Muscle layer of colon (tissue), 2 donors: ENCODE measurements at regions not wholly inside any gene's neighbourhood (a gene's known extent, or its start where the extent isn't known, plus 50 kb on each side); places are given as distances from the start of the nearest gene placed in this dataset.
A peak's percentile ranks its signal among the peaks of the same experiment; 100 is the strongest.
"Not testable (repeated sequence)": the region's sequence is repeated elsewhere in the genome, so short reads cannot be mapped to it uniquely, and the experiment has no call there.

Experiments used
- H3K27ac ChIP-seq: one replicate; pipeline ENCODE4 v1.7.0; 2013; ENCODE audit warnings: low read depth, mild to moderate bottlenecking, low read length, moderate library complexity
- H3K27me3 ChIP-seq, 2 donors: one replicate each; pipeline ENCODE4 v1.7.0; 2013; ENCODE audit warnings: low read length in 2 of 2, mild to moderate bottlenecking in 2 of 2; ENCODE audit not compliant: insufficient read depth in 2 of 2, control insufficient read depth in 1 of 2
- H3K36me3 ChIP-seq: one replicate; pipeline ENCODE4 v1.7.0; 2013; ENCODE audit warnings: mild to moderate bottlenecking, low read length; ENCODE audit not compliant: insufficient read depth
- H3K4me1 ChIP-seq: one replicate; pipeline ENCODE4 v1.7.0; 2013; ENCODE audit warnings: mild to moderate bottlenecking, low read length; ENCODE audit not compliant: insufficient read depth
- H3K4me3 ChIP-seq, 2 donors: one replicate each; pipeline ENCODE4 v1.7.0; 2013; ENCODE audit warnings: low read length in 2 of 2, low read depth in 1 of 2, mild to moderate bottlenecking in 1 of 2, moderate library complexity in 1 of 2
- H3K9ac ChIP-seq: one replicate; pipeline ENCODE4 v1.7.0; 2013; ENCODE audit warnings: low read length
- H3K9me3 ChIP-seq: one replicate; pipeline ENCODE4 v1.7.0; 2013; ENCODE audit warnings: mild to moderate bottlenecking, low read length
- donor health status: abdominal sarcoma.
- donor health status: Adenocarcinoma of cecum.

DNA sequence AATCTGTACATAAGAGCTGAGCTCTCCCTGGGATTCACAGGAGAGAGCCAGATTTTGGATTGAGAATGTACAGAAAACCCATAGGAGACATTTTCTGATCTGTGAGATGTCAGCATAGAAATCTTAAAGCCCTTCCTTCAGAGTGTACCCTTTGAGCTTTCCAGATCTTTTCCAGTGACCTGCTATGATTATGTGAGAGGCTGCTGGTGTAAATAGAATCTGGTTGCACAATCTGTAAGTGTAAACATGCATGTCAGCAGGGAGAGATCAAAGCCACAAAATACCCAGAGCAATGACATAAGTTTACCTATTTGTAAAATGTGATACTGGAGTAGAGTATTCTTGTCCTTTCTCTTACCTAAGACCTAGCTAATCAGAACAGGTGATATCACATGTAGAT, 471.9 kb downstream of the FOXD4L5 start:
- H3K4me1 ChIP-seq, H3K27me3 ChIP-seq, H3K9ac ChIP-seq, H3K27ac ChIP-seq, H3K36me3 ChIP-seq, H3K4me3 ChIP-seq, H3K9me3 ChIP-seq: not testable (repeated sequence)

DNA sequence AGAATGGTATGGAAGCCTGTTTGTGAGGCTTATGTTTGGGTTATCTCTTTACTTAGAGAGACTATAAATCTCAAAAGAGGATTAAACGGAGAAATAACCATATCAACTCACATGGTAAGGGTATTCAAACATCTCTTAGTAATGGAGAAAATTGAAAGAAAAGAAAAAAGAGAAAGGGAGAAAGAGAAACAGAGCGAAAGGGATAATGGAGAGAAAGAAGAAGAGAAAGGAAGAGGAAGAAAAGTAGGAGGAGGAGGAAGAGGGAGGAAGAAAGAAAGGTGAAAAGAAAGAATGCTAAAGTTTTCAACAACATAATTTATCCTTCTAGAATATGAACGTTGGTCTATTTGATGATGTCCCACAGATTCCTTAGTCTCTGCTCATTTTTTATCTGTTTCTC, 506.3 kb downstream of the FOXD4L5 start:
- H3K9ac ChIP-seq, H3K36me3 ChIP-seq, H3K27ac ChIP-seq, H3K27me3 ChIP-seq, H3K4me3 ChIP-seq, H3K4me1 ChIP-seq, H3K9me3 ChIP-seq: not testable (repeated sequence)

DNA sequence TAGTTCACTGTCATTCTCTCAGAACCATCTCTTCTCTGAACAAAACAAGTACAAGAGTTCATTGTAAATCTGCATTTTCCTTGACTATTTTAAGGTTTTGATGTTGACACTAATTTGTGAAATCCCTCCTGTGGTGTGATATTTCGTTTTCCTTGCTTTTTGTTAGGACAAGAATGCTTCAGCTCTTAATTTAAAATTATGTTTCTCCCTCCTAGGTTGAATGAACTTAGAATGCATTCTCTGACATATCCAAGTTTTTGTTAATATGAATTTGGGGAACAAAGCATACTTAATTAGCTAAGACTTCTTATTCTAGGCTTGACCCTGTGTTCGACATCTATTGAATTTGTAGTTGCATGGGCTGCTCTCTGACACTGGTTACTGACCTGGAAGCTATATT, 508.7 kb downstream of the FOXD4L5 start:
- not testable (repeated sequence) for H3K27me3 ChIP-seq, H3K9me3 ChIP-seq, H3K4me1 ChIP-seq, H3K36me3 ChIP-seq, H3K9ac ChIP-seq, H3K27ac ChIP-seq, H3K4me3 ChIP-seq

DNA sequence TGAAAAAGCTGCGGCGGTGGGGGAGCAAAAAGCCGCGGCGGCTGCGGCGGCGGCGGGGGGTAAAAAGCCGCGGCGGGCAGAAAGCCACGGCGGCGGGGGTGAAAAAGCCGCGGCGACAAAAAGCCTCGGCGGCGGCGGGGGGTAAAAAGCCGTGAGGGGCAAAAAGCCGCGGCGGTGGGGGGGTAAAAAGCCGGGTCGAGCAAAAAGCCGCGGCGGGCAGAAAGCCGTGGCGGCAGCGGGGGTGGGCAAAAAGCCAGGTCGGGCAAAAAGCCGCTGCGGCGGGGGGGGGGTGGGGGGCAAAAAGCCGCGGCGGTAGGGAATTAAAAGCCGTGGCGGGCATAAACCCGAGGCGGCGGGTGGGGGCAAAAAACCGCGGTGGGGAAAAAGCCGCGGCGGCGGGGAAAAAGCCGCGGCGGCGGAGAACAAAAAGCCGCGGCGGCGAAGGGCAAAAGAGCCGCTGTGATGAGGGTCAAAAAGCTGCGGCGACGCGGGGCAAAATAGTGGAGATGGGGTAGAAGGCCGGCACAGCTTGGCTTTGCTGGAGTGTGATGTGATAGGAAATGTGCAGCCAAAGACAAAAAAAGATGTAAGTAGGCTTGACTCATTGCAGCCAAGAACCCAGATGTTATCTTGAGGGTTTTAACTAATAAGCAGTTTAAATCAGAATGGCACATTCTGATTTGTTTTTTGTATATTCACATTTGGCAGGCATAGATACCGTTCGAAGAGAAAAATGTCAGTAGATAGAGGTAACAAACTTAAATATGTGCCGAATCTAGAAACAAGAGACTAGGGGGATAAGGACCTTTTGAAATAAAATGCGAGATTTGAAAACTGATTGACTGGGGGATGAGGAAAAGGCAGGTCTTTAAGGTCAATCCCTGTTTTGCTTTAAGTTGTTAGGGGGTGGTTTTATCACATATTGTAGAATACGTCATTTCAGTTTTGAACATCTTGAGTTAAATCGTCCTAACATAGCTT, 509.9 kb downstream of the FOXD4L5 start:
- H3K27ac ChIP-seq, H3K4me3 ChIP-seq: not testable (repeated sequence)

DNA sequence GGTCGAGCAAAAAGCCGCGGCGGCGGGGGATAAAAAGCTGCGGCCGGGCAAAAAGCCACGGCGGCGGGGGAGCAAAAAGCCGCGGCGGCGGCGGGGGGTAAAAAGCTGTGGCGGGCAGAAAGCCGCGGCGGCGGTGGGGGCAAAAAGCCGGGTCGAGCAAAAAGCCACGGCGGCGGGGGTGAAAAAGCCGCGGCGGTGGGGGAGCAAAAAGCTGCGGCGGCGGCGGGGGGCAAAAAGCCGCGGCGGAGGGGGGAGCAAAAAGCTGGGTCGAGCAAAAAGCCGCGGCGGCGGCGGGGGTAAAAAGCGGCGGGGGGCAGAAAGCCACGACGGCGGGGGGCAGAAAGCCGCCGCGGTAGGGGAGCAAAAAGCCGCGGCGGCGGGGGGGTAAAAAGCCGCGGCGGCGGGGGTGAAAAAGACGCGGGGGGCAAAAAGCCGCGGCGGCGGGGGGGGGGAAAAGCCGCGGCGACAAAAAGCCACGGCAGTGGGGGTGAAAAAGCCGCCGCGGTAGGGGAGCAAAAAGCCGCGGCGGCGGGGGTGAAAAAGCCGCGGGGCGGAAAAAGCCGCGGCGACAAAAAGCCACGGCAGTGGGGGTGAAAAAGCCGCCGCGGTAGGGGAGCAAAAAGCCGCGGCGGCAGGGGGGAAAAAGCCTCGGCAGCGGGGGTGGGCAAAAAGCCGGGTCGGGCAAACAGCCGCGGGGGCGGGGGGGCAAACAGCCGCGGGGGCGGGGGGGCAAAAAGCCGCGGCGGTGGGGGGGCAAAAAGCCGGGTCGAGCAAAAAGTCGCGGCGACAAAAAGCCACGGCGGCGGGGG, 510.8 kb downstream of the FOXD4L5 start:
- H3K36me3 ChIP-seq, H3K9ac ChIP-seq, H3K27ac ChIP-seq, H3K27me3 ChIP-seq, H3K4me1 ChIP-seq, H3K9me3 ChIP-seq: not testable (repeated sequence)
- H3K4me3 ChIP-seq, result peak overlapping the region in 1 of 2 donors; percentile 38

More for the DNA sequence above, 509.9 kb downstream of the FOXD4L5 start:
- not testable (repeated sequence) for H3K27me3 ChIP-seq, H3K4me1 ChIP-seq, H3K9me3 ChIP-seq, H3K9ac ChIP-seq, H3K36me3 ChIP-seq

DNA sequence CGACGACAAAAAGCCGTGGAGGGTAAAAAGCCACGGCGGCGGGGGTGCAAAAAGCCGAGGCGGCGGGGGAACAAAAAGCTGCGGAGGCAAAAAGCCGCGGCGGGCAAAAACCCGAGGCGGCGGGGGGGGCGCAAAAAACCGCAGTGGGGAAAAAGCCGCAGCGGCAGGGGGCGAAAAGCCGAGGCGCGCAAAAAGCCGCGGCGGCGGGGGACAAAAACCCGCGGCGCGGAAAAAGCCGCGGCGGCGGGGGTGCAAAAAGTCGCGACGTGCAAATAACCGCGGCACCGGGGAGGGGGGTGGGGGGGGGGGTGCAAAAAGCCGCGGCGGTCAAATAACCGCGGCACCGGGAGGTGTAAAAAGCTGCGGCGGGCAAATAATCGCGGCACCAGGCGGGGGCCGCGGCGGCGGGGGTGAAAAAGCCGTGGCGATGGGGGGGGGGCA, 511.5 kb downstream of the FOXD4L5 start:
- Histone ChIP-seq H3K9me3 (no peaks in the 10 kb centered on the region), H3K36me3 (no peaks in the 10 kb centered on the region), H3K4me1 (no peaks in the 10 kb centered on the region), H3K27ac (no peak overlapping the region), H3K4me3 (peak overlapping the region in 1 of 2 donors; percentile 38), H3K27me3 (peaks cover 0 to 8% of the 10 kb centered on the region in 2 donors), H3K9ac (no peak overlapping the region)

DNA sequence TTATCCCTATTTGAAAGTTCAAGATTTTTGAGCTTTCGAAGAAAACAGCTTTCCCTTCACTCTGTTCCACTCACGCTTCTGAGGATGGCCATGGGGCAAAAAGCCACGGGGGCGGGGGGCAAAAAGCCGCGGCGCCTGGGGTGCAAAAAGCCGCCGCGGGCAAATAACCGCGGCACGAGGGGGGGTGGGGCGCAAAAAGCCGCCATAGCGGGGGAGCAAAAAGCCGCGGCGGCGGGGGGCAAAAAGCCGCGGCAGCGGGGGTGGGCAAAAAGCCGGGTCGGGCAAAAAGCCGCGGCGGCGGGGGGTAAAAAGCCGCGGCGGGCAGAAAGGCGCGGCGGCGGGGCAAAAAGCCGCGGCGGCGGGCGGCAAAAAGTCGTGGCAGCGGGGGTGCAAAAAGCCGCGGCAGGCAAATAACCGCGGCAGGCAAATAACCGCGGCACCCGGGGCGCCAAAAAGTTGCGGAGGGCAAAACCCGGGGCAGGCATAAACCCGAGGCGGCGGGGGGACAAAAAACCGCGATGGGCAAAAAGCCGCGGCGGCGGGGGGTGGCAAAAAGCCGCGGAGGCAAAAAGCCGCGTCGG, 512.2 kb downstream of the FOXD4L5 start:
- not testable (repeated sequence) for H3K9me3 ChIP-seq, H3K27me3 ChIP-seq, H3K4me3 ChIP-seq, H3K36me3 ChIP-seq, H3K9ac ChIP-seq, H3K4me1 ChIP-seq, H3K27ac ChIP-seq

DNA sequence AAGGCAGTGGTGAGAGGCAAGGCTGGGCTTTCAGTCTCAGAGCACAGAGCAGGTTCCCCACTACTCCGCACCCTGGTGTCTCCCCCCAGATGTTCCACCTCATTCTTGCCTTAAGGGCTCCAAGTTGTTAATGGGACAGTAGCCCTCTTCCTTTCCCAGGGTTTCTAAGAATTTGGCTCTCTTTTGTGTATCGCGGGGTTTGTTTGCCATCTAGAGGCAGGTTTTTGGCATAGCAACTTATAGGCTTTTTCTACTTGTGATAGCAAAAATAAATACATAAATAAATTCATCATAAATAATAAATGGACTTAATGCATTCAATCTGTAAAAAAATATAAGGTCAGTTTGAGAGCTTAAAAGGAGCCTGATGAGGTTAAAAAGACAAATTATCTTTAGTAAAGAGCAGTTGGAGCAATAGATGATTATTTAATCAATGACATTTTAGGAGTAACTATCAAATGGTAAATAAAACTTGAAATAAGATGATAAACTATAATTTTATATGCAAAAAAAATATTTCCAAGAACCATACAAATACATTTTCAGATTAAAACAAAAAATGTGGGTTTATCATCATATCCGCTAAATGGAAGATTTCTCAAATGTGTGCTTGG, 512.8 kb downstream of the FOXD4L5 start:
- H3K4me3 ChIP-seq, H3K4me1 ChIP-seq, H3K36me3 ChIP-seq, H3K27me3 ChIP-seq, H3K9ac ChIP-seq, H3K27ac ChIP-seq, H3K9me3 ChIP-seq: not testable (repeated sequence)
